ENCODE measurements at regions not wholly inside any gene's neighbourhood (a gene's known extent, or its start where the extent isn't known, plus 50 kb on each side); places are given as distances from the start of the nearest gene placed in this dataset.
"Not testable (repeated sequence)": the region's sequence is repeated elsewhere in the genome, so short reads cannot be mapped to it uniquely, and the experiment has no call there.

DNA sequence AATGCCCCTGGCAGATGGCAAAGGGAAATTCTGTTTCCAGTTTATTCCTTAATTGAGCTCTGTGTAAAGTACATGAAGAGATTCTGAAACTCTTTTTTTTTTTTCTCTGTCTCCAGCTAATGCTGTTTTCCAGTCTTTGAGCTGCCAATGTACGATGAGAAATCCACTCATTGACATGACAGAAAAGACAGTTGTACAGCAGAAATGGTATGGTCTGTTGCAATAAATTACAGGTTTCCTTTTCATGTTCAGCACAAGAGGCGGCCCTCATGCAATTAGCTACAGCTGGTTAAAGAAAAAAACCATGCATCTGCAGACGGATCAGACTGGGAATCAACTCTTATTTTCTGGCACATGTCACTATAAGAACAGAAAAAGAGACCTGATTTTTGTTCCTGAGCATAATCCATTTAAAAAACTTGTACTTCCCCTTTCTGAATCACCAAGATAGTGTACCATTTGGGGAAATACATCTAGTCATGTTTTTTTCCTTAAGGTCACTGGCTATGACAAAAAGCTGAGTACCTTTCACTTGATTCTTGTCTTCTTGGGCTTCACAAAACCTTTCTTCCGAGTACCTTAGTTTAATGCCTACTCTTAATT lies 289.8 kb upstream of the PREP start:
- no peak for DNase-seq

DNA sequence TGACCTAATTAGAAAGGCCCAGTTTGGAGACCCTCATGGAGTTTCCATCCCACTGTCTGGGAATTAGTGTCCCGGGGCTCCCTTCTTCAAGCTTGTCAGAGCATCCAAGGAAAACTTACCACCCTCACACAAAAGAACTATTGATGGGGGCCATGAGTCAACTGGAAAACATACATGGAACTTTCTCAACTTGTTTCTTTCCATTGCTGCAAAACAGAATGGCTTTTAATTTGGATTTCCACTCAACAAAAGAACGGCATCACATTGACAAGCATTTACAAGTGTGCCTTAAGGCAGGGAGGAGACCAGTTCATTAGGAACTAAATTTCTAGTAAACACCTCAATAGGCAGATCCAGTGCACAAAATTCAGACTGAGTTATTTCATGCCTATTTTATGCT lies 289.1 kb upstream of the PREP start:
- no peak for DNase-seq

DNA sequence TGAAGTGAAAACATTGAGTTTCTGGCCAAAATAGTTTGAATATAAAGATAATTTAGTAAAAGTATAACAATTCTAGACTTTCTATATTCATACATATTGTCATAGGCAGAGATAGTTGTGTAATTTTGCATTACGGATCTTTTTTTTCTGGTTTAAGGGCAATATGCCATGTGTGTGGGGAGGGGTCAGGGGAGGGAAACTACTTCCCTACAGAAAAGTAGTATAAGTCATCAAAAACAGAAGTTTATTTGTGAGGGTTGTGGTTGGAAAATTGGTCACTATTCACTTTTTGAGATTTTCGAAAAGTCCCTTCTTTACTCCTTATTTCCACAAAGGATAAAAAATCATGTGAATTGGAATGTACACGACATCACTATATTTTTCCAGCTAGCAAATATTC lies 288.2 kb upstream of the PREP start:
- DNase-seq = no peak

DNA sequence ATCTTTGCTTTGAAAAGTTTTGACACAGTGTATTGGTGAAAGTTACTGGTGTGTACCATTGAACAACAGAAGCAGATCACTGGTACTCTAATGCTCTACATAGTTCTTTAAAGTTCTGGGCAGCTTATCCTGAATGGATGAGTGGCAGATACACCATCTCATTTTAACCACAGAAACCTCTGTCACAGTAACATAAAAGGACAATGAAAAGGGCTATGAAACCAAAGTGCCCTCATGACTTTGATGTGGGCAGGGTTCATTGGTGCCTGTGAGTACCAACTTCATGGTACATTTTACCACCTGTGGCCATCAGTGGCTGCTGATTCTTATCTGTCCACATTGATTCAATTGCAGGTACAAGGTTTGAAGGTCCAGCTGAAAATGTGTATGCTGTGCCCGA lies 285.7 kb upstream of the PREP start:
- DNase-seq = no peak

DNA sequence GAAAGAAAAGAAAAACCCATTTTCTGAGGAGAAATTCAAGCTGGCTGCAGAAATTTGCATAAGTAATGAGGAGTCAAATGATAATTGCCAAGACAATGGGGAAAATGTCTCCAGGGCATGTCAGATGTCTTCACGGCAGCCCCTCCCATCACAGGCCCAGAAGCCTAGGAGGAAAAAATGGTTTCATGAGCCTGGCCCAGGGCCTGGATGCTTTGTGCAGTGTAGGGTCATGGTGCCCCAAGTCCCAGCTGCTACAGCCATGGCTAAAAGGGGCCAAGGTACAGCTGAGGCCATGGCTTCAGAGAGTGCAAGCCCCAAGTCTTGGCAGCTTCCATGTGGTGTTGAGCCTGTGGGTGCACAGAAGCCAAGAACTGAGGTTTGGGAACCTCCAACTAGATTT lies 283.9 kb upstream of the PREP start:
- DNase-seq = not testable (repeated sequence)

DNA sequence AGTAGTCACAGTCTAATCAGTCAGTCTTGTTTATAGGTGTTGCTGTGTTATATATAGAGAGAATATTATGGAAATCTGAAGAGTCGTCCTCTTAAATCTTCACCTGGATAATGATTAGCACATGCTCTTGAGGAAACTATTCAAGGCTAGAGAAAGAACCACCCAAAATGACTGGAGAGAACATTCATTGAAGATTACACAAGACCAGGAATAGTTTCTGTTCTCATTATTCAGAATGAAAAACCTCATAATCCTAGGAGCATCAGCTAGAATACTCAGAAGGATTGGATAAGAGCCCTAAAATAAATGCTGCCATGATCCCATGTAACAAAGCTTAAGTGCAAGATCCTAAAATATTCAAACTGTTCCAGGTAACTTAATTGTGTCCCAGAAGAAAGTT lies 278.2 kb upstream of the PREP start:
- DNase-seq = no peak

DNA sequence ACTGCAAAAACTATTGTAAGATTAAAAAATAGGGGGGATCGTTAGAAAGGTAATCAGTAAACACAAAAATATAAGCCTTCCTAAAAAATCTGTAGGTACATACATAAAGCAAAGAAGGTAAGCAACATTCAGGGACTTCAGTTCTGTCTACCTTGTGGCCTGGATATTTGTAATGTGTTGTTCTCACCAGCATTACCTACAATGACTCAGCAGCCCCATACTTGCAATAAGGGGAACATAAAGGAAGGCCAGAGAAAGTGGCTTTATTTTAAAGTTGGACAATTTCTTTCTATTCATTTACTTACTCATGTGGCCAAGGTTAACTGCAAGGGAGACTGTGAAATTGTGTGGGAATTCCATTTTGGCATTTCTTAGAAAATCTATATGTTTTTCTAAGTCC lies 277.2 kb upstream of the PREP start:
- no peak for DNase-seq

DNA sequence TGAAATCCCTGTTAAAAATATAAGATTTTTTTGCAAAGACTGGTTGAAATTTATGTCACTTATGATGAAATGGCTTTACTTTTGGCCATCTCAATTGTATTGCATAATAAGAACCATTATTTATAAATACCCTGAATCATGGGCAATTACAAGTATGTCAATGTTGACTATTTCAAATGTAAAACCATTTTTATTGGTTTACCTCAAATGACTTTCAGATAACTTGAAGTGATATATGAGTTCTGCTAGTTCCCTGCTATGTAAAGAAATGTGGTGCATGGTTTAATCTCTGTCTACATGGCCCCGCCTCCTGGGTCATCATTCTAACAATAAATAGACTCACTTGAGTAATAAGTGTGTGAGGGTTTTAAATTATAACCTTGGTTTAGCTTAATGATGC lies 275.6 kb upstream of the PREP start:
- no peak for DNase-seq

DNA sequence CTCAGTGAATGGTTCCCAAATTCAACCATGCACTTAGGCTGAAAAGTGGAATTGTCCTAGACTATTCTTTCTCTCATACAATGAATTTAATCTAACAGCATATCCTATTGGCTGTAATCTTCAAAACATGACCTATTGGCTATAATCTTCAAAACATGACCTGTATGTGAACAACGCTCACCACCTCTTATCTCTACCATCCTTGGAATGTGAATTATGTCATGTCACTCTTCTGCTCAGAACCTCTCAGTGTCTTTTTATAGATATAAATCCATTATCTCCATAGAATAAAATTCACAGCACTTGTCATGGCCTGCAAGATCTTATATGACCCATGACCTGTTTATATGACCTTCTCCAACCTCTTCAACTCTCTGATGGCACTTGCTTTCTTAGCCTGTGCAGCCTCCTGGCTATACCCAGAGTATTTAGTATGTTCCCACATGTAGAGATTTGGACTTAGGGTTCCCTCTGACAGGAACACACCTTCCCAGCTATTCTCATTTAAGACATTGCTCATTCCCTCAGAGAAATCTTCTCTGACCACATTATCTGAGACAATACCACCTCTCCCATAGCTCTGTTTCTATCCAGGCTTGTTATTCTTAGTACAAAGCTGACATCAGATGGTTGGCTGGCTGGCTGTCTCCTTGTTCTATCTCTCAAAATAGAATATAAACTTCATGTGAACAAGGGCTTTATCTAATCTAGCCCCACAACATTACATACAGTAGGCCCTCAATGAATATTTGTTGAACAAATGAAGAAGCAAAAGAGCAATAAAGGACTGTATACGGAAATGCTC lies 275.0 kb upstream of the PREP start:
- DNase-seq = no peak

DNA sequence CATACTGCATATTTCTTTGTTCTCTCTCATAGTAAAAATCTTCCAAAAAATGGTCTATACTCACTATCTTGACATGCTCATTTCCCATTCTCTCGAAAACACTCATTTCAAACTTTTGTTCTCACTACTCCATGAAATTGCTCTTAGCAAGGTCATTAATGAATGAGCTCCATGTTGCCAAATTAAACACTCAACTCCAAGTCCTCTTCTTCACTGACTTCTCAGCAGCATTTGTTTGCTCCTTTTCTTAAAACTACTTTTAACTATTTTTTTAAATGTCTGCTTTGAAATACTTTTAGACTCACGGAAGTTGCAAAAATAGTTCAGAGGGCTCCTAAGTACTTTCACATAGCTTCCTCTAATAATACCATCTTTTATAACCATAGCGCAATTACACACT lies 274.0 kb upstream of the PREP start:
- DNase-seq = no peak

DNA sequence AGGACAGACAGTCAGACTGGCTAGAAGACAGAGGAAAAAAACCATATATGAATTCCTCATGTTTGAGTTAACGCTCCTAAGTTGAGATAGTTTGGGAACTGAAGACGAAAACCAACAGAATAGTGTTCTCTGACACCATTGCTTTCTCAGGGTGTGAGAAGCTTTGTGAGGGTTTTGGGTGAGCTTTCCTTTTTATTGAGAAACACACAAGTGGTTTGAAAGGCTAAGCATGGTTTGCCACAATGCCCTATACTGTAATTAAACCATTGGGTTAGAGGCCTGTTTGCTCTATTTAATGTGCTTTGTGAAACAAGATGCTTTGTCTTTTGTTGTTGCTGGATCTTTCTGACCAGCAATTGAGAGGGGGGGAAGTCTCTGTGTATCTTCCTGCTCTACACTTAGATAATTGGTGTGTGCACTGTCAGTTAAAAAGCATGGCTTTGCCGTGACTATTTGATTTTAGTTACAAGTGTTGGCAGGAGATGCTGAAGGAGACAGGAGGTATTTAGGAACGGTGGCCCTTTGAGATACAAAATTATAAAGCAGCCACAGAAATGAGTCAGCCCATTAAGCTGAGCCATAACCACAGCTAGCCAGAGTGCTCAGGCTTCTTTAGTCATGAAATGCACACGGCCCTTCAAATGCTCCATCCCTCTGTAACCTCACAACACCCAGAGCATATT lies 273.0 kb upstream of the PREP start:
- DNase-seq = no peak

DNA sequence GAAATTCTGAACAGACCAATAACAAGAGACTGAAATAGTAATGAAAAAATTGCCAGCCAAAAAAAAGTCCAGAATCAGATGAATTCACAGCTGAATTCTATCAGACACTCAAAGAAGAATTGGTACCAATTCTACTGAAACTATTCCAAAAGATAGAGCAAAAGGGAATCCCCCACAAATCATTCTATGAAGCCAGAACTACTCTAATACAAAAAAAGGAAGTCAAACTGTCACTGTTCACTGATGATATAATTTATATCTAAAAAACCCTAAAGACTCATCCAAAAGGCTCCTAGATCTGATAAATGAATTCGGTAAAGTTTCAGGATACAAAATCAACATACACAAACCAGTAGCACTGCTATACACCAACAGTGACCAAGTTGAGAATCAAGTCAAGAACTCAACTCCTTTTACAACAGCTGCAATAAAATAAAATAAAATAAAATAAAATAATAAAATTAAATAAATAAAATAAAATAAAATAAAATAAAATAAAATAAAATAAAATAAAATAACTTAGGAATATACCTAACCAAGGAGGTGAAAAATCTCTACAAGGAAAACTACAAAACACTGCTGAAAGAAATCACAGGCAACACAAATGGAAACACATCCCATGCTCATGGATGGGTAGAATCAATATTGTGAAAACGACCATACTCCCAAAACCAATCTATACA lies 270.1 kb upstream of the PREP start:
- DNase-seq = not testable (repeated sequence)

DNA sequence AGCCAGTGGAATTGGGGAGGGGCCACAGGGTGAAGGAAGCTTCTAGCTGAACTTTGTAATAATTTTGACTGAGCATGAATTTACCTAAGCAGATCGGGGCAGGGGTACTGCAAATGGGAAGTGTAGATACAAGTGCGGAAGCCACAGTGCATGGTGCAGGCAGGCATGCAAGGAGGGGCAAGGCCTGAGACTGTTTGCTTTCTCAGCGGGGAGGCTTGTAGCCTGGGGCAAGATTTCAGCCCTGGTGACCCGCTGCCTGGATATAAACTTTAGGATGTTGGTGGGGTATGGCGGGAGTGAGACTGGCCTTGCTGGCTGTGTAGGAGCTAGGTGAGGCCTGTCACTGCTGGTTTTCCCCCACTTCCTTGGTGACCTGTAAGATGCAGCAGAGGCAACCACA lies 266.4 kb upstream of the PREP start:
- no peak for DNase-seq

DNA sequence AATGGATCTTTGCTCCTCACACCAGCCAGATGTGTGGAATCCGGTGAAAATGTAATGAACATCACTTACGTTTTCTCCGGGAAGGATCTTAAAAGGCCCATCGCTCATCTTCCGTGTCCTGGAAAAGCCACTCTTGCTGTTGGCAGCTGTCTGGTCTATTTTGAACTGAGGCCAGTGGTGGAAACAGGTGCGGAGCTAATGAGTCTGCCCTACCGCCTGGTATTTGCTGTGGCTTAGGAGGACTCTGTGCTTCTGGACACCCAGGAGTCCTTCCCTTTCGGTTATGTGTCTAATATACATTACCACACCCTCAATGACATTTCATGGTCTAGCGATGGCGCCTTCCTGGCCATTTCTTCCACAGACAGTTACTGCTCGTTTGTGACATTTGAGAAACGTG lies 264.2 kb upstream of the PREP start:
- peak; percentile 30 for DNase-seq

DNA sequence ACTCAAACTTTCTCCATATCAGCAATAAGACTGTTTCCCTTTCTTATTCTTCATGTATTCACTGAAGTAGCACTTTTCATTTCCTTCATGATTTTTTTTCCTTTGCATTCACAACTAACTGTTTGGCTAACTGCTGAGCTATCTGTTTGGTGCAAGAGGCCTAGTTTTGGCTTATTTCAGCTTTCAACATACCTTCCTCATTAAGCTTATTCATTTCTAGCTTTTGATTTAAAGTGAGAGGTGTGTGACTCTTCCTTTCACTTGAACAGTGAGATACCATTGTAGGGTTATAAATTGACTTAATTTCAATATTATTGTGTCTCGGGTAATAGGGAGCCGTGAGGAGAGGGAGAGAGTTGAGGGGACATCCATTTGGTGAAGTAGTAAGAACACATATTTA lies 262.0 kb upstream of the PREP start:
- no peak for DNase-seq

DNA sequence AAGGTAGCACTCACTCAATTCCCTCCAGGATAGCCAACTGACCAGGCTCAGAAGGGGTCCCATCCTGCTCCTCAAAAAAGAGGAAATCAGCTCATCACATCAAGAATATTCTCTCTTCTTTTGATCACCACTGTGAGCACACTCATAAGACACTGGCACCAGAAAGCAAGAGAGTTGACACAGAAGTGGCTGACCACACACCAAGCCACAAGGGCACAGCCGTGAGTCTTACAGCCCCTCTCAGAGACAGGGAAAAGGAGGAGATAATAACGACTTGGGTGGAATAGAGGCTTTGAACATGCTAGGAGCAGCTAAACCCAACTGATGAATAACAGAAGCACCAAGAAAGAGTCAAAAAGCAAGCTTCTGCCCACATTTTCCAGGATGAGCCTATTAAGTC lies 249.1 kb upstream of the PREP start:
- DNase-seq = no peak

DNA sequence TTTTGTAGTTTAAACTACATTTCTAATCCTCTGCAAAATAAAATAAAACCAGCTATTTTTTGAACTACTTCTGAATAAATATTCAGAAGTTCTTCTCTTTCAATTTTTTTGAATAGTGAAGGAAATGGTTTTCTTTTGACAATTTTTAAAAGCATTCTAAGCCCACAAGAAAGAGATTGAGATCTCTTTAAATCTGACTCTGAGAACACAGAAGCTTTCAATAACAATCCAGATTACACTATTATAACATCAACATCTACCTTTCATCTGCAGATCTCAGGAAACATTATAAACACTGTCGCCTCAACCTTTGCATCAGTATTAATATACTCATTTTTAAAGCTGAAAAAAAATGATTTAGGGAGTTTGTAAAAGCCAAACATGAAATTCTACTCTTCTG lies 247.5 kb upstream of the PREP start:
- no peak for DNase-seq

DNA sequence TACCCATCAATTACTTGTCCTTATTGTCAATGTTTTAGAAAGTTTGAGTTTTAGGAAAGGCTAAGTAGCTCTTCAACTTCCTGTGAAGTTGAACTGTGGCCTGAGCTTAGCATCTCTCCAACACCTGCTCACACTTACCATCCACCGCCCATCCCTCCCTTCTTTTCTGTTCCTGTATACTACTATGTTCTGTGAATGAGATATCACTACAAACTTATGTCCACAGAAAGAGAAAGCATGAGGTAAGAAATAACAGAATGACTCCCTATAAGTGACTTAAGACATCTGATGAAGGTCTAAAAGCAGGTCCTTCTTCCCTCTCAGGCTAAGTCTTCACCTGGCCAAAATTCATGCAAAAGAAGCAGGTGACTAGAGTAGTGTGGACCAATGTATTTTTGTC lies 246.3 kb upstream of the PREP start:
- no peak for DNase-seq

DNA sequence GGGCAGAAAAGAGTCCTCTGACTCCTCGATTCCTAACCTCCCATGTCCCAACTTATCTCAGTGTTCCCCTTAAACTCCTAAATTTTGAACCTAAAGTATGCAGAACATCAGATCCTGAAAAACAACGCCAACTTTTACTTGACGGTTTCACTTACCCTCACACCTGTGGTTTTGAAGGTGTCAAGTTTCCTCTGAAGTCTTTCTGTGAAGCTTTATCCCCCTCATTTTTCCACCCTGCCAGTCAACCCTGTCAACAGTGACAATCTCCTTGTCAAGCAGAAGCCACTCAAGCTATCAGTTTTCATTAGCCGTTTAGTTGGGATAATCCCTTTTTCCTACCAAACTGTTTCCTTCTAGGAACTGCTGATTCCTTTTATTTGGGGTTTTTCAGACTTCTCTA lies 245.4 kb upstream of the PREP start:
- DNase-seq = no peak

DNA sequence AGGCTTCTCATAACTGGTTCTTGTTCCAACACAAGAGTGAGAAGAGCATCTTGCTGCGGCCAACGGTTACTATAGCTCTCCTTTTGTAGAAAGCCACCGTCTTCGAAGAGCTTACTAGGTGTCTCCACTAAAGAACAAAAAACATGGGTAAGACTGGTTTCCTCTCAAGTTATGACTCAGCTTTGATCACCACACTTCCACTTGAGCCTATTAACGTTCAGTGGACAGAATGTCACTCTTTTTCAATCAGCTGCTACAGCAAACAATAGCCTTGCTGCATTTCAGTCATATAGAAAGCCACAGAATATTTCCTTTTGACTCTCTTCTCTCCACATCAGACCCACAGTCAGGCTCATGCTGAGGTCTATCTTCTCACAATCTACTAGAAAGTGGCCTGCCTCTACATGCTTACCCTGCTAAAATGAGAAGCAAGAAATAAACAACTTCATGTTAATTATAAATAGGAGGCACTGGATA lies 243.5 kb upstream of the PREP start:
- DNase-seq = no peak

DNA sequence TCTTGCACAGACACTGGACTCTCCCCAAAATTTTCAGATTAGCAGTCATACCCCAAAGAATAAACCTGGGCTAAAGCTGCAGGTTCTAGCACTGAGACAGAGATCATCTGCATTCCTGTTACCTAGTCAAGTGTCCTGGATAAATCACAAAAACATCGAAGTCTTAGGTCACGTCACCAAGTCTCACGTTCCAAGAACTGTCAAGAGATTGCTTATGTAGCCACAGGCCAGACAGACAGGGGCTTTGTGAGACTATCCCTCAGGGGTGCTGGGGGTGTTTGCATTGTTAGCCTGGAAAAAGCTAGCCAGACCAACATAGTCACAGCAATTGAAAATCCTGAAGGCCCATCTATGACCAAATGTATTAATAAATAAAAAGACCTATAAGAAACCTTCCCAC lies 243.1 kb upstream of the PREP start:
- DNase-seq = no peak

DNA sequence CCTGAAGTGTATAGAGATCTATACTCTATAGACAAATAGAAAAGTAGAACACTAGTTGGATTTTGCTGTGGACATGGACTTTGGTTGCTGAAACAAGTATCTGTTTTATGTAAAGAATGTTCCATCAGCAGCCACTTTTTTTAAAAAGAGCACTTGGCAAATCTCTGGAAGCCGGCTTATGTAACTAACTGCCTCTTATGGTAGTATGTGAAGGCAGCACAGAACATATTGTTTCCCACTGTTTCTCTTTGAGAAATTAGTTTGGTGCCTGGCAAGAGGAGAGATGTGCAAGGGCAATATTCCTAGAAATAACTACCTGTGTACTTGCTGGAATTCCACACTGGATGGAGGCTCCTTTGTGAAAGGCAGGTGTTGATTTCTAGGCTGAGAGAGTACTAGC lies 242.3 kb upstream of the PREP start:
- DNase-seq = no peak

DNA sequence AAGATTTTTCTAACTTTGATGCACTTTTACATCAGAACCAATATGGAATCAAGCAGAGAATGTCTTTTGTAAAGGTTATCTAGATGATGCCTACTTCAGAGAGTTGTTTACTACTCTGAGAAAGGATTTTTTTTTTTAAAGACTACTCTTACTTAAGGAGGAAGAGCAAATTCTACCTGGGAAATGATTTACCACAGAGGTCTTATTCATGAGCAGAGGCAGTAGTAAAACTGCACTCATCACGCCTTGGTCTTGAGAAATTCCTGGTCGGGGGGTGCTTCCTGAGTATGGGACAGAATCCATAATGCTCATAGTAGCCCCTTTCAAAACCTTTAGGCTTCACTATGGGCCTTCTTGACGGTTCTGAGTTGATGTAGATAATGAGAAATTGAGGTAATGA lies 241.8 kb upstream of the PREP start:
- DNase-seq = no peak

DNA sequence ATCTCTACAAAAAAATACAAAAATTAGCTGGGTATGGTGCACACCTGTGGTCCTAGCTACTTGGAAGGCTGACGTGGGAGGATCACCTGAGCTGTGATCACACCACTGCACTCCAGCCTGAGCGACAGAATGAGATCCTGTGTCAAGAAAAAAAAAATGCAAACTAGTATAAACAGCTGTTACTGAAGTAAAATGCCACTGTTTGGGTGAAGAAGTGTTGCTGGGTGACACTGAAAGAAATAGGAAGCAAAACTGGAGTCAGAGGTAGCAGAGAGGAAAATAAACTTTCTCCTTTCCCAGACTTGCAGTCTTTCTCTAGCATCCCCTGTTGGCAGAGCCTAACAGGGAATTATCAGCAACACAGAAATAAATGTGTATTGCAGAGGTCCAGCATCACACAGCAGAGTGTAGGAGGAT lies 241.2 kb upstream of the PREP start:
- DNase-seq = no peak
